LNCAP (cell line): ENCODE measurements at regions not wholly inside any gene's neighbourhood (a gene's known extent, or its start where the extent isn't known, plus 50 kb on each side); places are given as distances from the start of the nearest gene placed in this dataset.

Source experiments
- CTCF ChIP-seq: fragments of 450-650 bp; IDR thresholded peaks from 2 replicates; pipeline ENCODE4 v1.5.1; 2017; ENCODE audit warnings: mild to moderate bottlenecking

- no peak for TF ChIP-seq CTCF
Measured at GRCh38 chr4:187940299-187940698, 55.3 kb upstream of the ZFP42 start.

GRCh38 chr4:187942968-187943367, 52.6 kb upstream of the ZFP42 start:
- TF ChIP-seq CTCF: no peak

- TF ChIP-seq CTCF: no peak
Measured at GRCh38 chr4:187944179-187944578, 51.4 kb upstream of the ZFP42 start.
